MCF 10A (cell line): ENCODE measurements at regions not wholly inside any gene's neighbourhood (a gene's known extent, or its start where the extent isn't known, plus 50 kb on each side); places are given as distances from the start of the nearest gene placed in this dataset.

Source experiments
- BruUV-seq: library from RNA; stranded (reverse); fragments of 400-500 nt; replicated peaks from 2 replicates; lab custom pipeline; 2021; lab: Mats Ljungman, UMichigan
- CTCF ChIA-PET: fragments of 300-600 bp; sonication (Branson Sonifier 250); formaldehyde crosslinking; extraction: SDS; loops from one replicate; lab custom pipeline; 2021; ENCODE audit warnings: antibody characterized with exemption, inconsistent platforms; lab: Yijun Ruan, JAX
- POLR2A ChIA-PET: fragments of 300-600, 350-650 bp; sonication (Branson Sonifier 250); formaldehyde crosslinking; extraction: SDS; loops from one replicate; lab custom pipeline; 2020; ENCODE audit warnings: antibody characterized with exemption, inconsistent platforms; lab: Yijun Ruan, JAX
- DNase-seq: peaks from one replicate; pipeline ENCODE4 v3.0.0-alpha.2; 2018; ENCODE audit not compliant: unreplicated experiment
- H3K27ac Mint-ChIP-seq: one replicate; pipeline ENCODE4 v1.8.0; 2022; ENCODE audit warnings: mild to moderate bottlenecking, low read depth, mixed read lengths; ENCODE audit not compliant: unreplicated experiment
- H3K27me3 Mint-ChIP-seq: one replicate; pipeline ENCODE4 v1.8.0; 2022; ENCODE audit warnings: mixed read lengths; ENCODE audit not compliant: insufficient read depth, unreplicated experiment
- H3K36me3 Mint-ChIP-seq: one replicate; pipeline ENCODE4 v1.8.0; 2022; ENCODE audit warnings: mild to moderate bottlenecking, moderate library complexity, mixed read lengths; ENCODE audit not compliant: insufficient read depth, unreplicated experiment
- H3K4me1 Mint-ChIP-seq: one replicate; pipeline ENCODE4 v1.8.0; 2022; ENCODE audit warnings: mixed read lengths; ENCODE audit not compliant: insufficient read depth, unreplicated experiment
- H3K4me3 Mint-ChIP-seq: one replicate; pipeline ENCODE4 v1.8.0; 2022; ENCODE audit warnings: mild to moderate bottlenecking, moderate library complexity, mixed read lengths; ENCODE audit not compliant: unreplicated experiment
- H3K9me3 Mint-ChIP-seq: one replicate; pipeline ENCODE4 v1.8.0; 2022; ENCODE audit warnings: mixed read lengths; ENCODE audit not compliant: unreplicated experiment
- intact Hi-C: fragments of 100-400 bp; cut with micrococcal nuclease; formaldehyde crosslinking; loops from 2 replicates; pipeline ENCODE4 v1.14.1; 2022
- TF ChIP-seq, protein P1 (sequence below): fragments of 200-600 bp; IDR thresholded peaks from one replicate; pipeline ENCODE4 v1.8.0; 2022; ENCODE audit warnings: antibody characterized with exemption, mild to moderate bottlenecking; ENCODE audit not compliant: unreplicated experiment

- Mint-ChIP-seq H3K9me3 (no peaks in the 10 kb centered on the region), H3K36me3 (no peaks in the 10 kb centered on the region), H3K27me3 (peaks cover 40% of the 10 kb centered on the region), H3K4me1 (no peaks in the 10 kb centered on the region), H3K27ac (no peak overlapping the region), H3K4me3 (no peak overlapping the region)
- intact Hi-C loops = no loop called here
- CTCF ChIA-PET = interaction anchor here (0.6 kb wide), 1 partner anchor 12 kb away, joined by 3 read pairs; no protein-coding TSS in a partner anchor
- TF ChIP-seq, protein P1, sequence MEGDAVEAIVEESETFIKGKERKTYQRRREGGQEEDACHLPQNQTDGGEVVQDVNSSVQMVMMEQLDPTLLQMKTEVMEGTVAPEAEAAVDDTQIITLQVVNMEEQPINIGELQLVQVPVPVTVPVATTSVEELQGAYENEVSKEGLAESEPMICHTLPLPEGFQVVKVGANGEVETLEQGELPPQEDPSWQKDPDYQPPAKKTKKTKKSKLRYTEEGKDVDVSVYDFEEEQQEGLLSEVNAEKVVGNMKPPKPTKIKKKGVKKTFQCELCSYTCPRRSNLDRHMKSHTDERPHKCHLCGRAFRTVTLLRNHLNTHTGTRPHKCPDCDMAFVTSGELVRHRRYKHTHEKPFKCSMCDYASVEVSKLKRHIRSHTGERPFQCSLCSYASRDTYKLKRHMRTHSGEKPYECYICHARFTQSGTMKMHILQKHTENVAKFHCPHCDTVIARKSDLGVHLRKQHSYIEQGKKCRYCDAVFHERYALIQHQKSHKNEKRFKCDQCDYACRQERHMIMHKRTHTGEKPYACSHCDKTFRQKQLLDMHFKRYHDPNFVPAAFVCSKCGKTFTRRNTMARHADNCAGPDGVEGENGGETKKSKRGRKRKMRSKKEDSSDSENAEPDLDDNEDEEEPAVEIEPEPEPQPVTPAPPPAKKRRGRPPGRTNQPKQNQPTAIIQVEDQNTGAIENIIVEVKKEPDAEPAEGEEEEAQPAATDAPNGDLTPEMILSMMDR = no peak
- BruUV-seq = no TSS peak
- POLR2A ChIA-PET = interaction anchor here (0.9 kb wide), 1 partner anchor 1540 kb away, joined by 3 read pairs; no protein-coding TSS in a partner anchor
- no peak for DNase-seq
Observed at GRCh38 chr18:64234321-64234720, 85.4 kb upstream of the LINC00305 start.

GRCh38 chr18:64233851-64234250, 85.0 kb upstream of the LINC00305 start:
- H3K4me3 Mint-ChIP-seq = no peak overlapping the region
- peaks cover 37% of the 10 kb centered on the region for H3K27me3 Mint-ChIP-seq
- no peak overlapping the region for H3K27ac Mint-ChIP-seq
- intact Hi-C loops = no loop called here
- H3K36me3 Mint-ChIP-seq = no peaks in the 10 kb centered on the region
- no peaks in the 10 kb centered on the region for H3K9me3 Mint-ChIP-seq
- TF ChIP-seq, protein P1 = no peak
- CTCF ChIA-PET = interaction anchor here (0.6 kb wide), 1 partner anchor 11 kb away, joined by 3 read pairs; no protein-coding TSS in a partner anchor
- H3K4me1 Mint-ChIP-seq = no peaks in the 10 kb centered on the region
- no TSS peak for BruUV-seq
- DNase-seq = no peak
- POLR2A ChIA-PET = interaction anchor here (0.9 kb wide), 1 partner anchor 1540 kb away, joined by 3 read pairs; no protein-coding TSS in a partner anchor

GRCh38 chr18:64220941-64221340, 72.1 kb upstream of the LINC00305 start:
- H3K36me3 Mint-ChIP-seq = no peaks in the 10 kb centered on the region
- peaks cover 24% of the 10 kb centered on the region for H3K27me3 Mint-ChIP-seq
- BruUV-seq = no TSS peak
- H3K9me3 Mint-ChIP-seq = no peaks in the 10 kb centered on the region
- no peak for DNase-seq
- no peaks in the 10 kb centered on the region for H3K4me1 Mint-ChIP-seq
- ChIA-PET POLR2A (no interaction called here), CTCF (no interaction called here)
- no peak overlapping the region for H3K27ac Mint-ChIP-seq
- H3K4me3 Mint-ChIP-seq = no peak overlapping the region
- intact Hi-C loops = no loop called here
- TF ChIP-seq, protein P1 = no peak

- Mint-ChIP-seq H3K4me3 (no peak overlapping the region), H3K9me3 (no peaks in the 10 kb centered on the region), H3K4me1 (no peaks in the 10 kb centered on the region), H3K27ac (no peak overlapping the region), H3K27me3 (peaks cover 30% of the 10 kb centered on the region), H3K36me3 (no peaks in the 10 kb centered on the region)
- BruUV-seq = no TSS peak
- TF ChIP-seq, protein P1 = no peak
- ChIA-PET CTCF (interaction anchor here (0.7 to 1.0 kb wide), 2 partner anchors 18 to 65 kb away, joined by 3 to 4 read pairs; no protein-coding TSS in a partner anchor), POLR2A (no interaction called here)
- intact Hi-C loops = no loop called here
- DNase-seq = no peak
Observed at GRCh38 chr18:64219517-64219916, 70.6 kb upstream of the LINC00305 start.
